ENCODE measurements at regions not wholly inside any gene's neighbourhood (a gene's known extent, or its start where the extent isn't known, plus 50 kb on each side); places are given as distances from the start of the nearest gene placed in this dataset.

- H3K27me3 ChIP-seq (replicated peaks; ENCODE audit: control insufficient read depth, insufficient read depth, low read length, poor library complexity, severe bottlenecking): no peaks in the 10 kb centered on the region
- no peak overlapping the region for H3K27ac ChIP-seq (ENCODE audit: insufficient read depth, low read length, poor library complexity, severe bottlenecking)
- no peaks in the 10 kb centered on the region for H3K9me3 ChIP-seq (ENCODE audit: control insufficient read depth, low read length)
- no peaks in the 10 kb centered on the region for H3K4me1 ChIP-seq (ENCODE audit: control insufficient read depth, insufficient read depth, low read length, poor library complexity, severe bottlenecking)
- no peaks in the 10 kb centered on the region for H3K36me3 ChIP-seq (ENCODE audit: control insufficient read depth, insufficient read depth, low read length)
- no peak for DNase-seq
- no peak overlapping the region for H3K4me3 ChIP-seq (ENCODE audit: insufficient read depth, low read depth, low read length, poor library complexity, severe bottlenecking)
These were observed 128.1 kb upstream of the MAP1LC3B2 start for GRCh38 chr12:116430911-116431565.

GRCh38 chr12:116431677-116432300, 127.4 kb upstream of the MAP1LC3B2 start:
- Histone ChIP-seq H3K4me3 (ENCODE audit: insufficient read depth, low read depth, low read length, poor library complexity, severe bottlenecking) (no peak overlapping the region), H3K9me3 (ENCODE audit: control insufficient read depth, low read length) (no peaks in the 10 kb centered on the region), H3K36me3 (ENCODE audit: control insufficient read depth, insufficient read depth, low read length) (no peaks in the 10 kb centered on the region), H3K4me1 (ENCODE audit: control insufficient read depth, insufficient read depth, low read length, poor library complexity, severe bottlenecking) (no peaks in the 10 kb centered on the region), H3K27ac (ENCODE audit: insufficient read depth, low read length, poor library complexity, severe bottlenecking) (no peak overlapping the region), H3K27me3 (replicated peaks; ENCODE audit: control insufficient read depth, insufficient read depth, low read length, poor library complexity, severe bottlenecking) (no peaks in the 10 kb centered on the region)
- DNase-seq: no peak

- no peaks in the 10 kb centered on the region for H3K4me1 ChIP-seq (ENCODE audit: control insufficient read depth, insufficient read depth, low read length, poor library complexity, severe bottlenecking)
- H3K4me3 ChIP-seq (ENCODE audit: insufficient read depth, low read depth, low read length, poor library complexity, severe bottlenecking): no peak overlapping the region
- H3K27me3 ChIP-seq (replicated peaks; ENCODE audit: control insufficient read depth, insufficient read depth, low read length, poor library complexity, severe bottlenecking): no peaks in the 10 kb centered on the region
- no peak overlapping the region for H3K27ac ChIP-seq (ENCODE audit: insufficient read depth, low read length, poor library complexity, severe bottlenecking)
- H3K36me3 ChIP-seq (ENCODE audit: control insufficient read depth, insufficient read depth, low read length): no peaks in the 10 kb centered on the region
- H3K9me3 ChIP-seq (ENCODE audit: control insufficient read depth, low read length): no peaks in the 10 kb centered on the region
- no peak for DNase-seq
These were observed 126.8 kb upstream of the MAP1LC3B2 start for GRCh38 chr12:116432314-116432750.

GRCh38 chr12:116433249-116433648, 125.9 kb upstream of the MAP1LC3B2 start:
- DNase-seq: no peak
- Histone ChIP-seq H3K27me3 (replicated peaks; ENCODE audit: control insufficient read depth, insufficient read depth, low read length, poor library complexity, severe bottlenecking) (no peaks in the 10 kb centered on the region), H3K36me3 (ENCODE audit: control insufficient read depth, insufficient read depth, low read length) (no peaks in the 10 kb centered on the region), H3K27ac (ENCODE audit: insufficient read depth, low read length, poor library complexity, severe bottlenecking) (no peak overlapping the region), H3K9me3 (ENCODE audit: control insufficient read depth, low read length) (no peaks in the 10 kb centered on the region), H3K4me3 (ENCODE audit: insufficient read depth, low read depth, low read length, poor library complexity, severe bottlenecking) (no peak overlapping the region), H3K4me1 (ENCODE audit: control insufficient read depth, insufficient read depth, low read length, poor library complexity, severe bottlenecking) (no peaks in the 10 kb centered on the region)

- no peak overlapping the region for H3K27ac ChIP-seq (ENCODE audit: insufficient read depth, low read length, poor library complexity, severe bottlenecking)
- no peaks in the 10 kb centered on the region for H3K9me3 ChIP-seq (ENCODE audit: control insufficient read depth, low read length)
- no peak for DNase-seq
- no peak overlapping the region for H3K4me3 ChIP-seq (ENCODE audit: insufficient read depth, low read depth, low read length, poor library complexity, severe bottlenecking)
- no peaks in the 10 kb centered on the region for H3K36me3 ChIP-seq (ENCODE audit: control insufficient read depth, insufficient read depth, low read length)
- H3K4me1 ChIP-seq (ENCODE audit: control insufficient read depth, insufficient read depth, low read length, poor library complexity, severe bottlenecking): no peaks in the 10 kb centered on the region
- H3K27me3 ChIP-seq (replicated peaks; ENCODE audit: control insufficient read depth, insufficient read depth, low read length, poor library complexity, severe bottlenecking): no peaks in the 10 kb centered on the region
These were observed 124.8 kb upstream of the MAP1LC3B2 start for GRCh38 chr12:116434155-116435011.

GRCh38 chr12:116435984-116436383, 123.2 kb upstream of the MAP1LC3B2 start:
- Histone ChIP-seq H3K9me3 (ENCODE audit: control insufficient read depth, low read length) (no peaks in the 10 kb centered on the region), H3K27ac (ENCODE audit: insufficient read depth, low read length, poor library complexity, severe bottlenecking) (no peak overlapping the region), H3K27me3 (replicated peaks; ENCODE audit: control insufficient read depth, insufficient read depth, low read length, poor library complexity, severe bottlenecking) (no peaks in the 10 kb centered on the region), H3K4me3 (ENCODE audit: insufficient read depth, low read depth, low read length, poor library complexity, severe bottlenecking) (no peak overlapping the region), H3K4me1 (ENCODE audit: control insufficient read depth, insufficient read depth, low read length, poor library complexity, severe bottlenecking) (no peaks in the 10 kb centered on the region), H3K36me3 (ENCODE audit: control insufficient read depth, insufficient read depth, low read length) (no peaks in the 10 kb centered on the region)
- DNase-seq: no peak

GRCh38 chr12:116436561-116437249, 122.5 kb upstream of the MAP1LC3B2 start:
- no peaks in the 10 kb centered on the region for H3K4me1 ChIP-seq (ENCODE audit: control insufficient read depth, insufficient read depth, low read length, poor library complexity, severe bottlenecking)
- no peaks in the 10 kb centered on the region for H3K27me3 ChIP-seq (replicated peaks; ENCODE audit: control insufficient read depth, insufficient read depth, low read length, poor library complexity, severe bottlenecking)
- no peaks in the 10 kb centered on the region for H3K36me3 ChIP-seq (ENCODE audit: control insufficient read depth, insufficient read depth, low read length)
- no peak for DNase-seq
- no peak overlapping the region for H3K27ac ChIP-seq (ENCODE audit: insufficient read depth, low read length, poor library complexity, severe bottlenecking)
- H3K9me3 ChIP-seq (ENCODE audit: control insufficient read depth, low read length): no peaks in the 10 kb centered on the region
- H3K4me3 ChIP-seq (ENCODE audit: insufficient read depth, low read depth, low read length, poor library complexity, severe bottlenecking): no peak overlapping the region

- Histone ChIP-seq H3K4me1 (ENCODE audit: control insufficient read depth, insufficient read depth, low read length, poor library complexity, severe bottlenecking) (no peaks in the 10 kb centered on the region), H3K36me3 (ENCODE audit: control insufficient read depth, insufficient read depth, low read length) (no peaks in the 10 kb centered on the region), H3K4me3 (ENCODE audit: insufficient read depth, low read depth, low read length, poor library complexity, severe bottlenecking) (no peak overlapping the region), H3K27me3 (replicated peaks; ENCODE audit: control insufficient read depth, insufficient read depth, low read length, poor library complexity, severe bottlenecking) (no peaks in the 10 kb centered on the region), H3K27ac (ENCODE audit: insufficient read depth, low read length, poor library complexity, severe bottlenecking) (no peak overlapping the region), H3K9me3 (ENCODE audit: control insufficient read depth, low read length) (no peaks in the 10 kb centered on the region)
- DNase-seq: no peak
These were observed 117.9 kb upstream of the MAP1LC3B2 start for GRCh38 chr12:116441292-116441691.

GRCh38 chr12:116442304-116442703, 116.9 kb upstream of the MAP1LC3B2 start:
- Histone ChIP-seq H3K4me3 (ENCODE audit: insufficient read depth, low read depth, low read length, poor library complexity, severe bottlenecking) (no peak overlapping the region), H3K36me3 (ENCODE audit: control insufficient read depth, insufficient read depth, low read length) (no peaks in the 10 kb centered on the region), H3K4me1 (ENCODE audit: control insufficient read depth, insufficient read depth, low read length, poor library complexity, severe bottlenecking) (no peaks in the 10 kb centered on the region), H3K9me3 (ENCODE audit: control insufficient read depth, low read length) (no peaks in the 10 kb centered on the region), H3K27ac (ENCODE audit: insufficient read depth, low read length, poor library complexity, severe bottlenecking) (no peak overlapping the region), H3K27me3 (replicated peaks; ENCODE audit: control insufficient read depth, insufficient read depth, low read length, poor library complexity, severe bottlenecking) (no peaks in the 10 kb centered on the region)
- no peak for DNase-seq

Measured in effector memory CD4-positive, alpha-beta T cell (primary cell).